HG03139 (cell line): ENCODE measurements at regions not wholly inside any gene's neighbourhood (a gene's known extent, or its start where the extent isn't known, plus 50 kb on each side); places are given as distances from the start of the nearest gene placed in this dataset.
A peak's percentile ranks its signal among the peaks of the same experiment; 100 is the strongest.

Experiments
- ATAC-seq: cut with Tn5 transposase; IDR thresholded peaks from one replicate; pipeline ENCODE4 v1.9.1; 2021; ENCODE audit not compliant: unreplicated experiment

GRCh38 chr7:119374436-119374835 is 898.5 kb upstream of the KCND2 start:
- no peak for ATAC-seq

DNA sequence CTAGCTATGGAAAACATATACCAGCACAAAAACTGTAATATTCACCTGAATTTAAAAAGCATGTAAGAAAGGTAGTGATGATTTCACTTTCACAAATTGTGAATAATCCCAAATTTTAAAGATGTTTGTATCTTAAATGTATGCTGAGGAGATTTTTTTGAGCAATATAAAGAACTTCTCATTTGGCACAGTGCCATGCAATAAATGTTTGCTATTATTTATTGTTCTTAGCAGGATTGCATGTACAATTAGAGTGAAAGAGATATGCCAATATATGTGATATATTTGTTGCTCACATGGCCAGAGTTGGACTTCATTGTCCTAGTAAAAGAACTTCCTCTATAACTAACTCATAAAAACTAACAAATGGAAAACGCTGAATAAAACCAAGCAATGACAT is 895.1 kb upstream of the KCND2 start:
- ATAC-seq = no peak

GRCh38 chr7:119382726-119383125 is 890.2 kb upstream of the KCND2 start:
- no peak for ATAC-seq

DNA sequence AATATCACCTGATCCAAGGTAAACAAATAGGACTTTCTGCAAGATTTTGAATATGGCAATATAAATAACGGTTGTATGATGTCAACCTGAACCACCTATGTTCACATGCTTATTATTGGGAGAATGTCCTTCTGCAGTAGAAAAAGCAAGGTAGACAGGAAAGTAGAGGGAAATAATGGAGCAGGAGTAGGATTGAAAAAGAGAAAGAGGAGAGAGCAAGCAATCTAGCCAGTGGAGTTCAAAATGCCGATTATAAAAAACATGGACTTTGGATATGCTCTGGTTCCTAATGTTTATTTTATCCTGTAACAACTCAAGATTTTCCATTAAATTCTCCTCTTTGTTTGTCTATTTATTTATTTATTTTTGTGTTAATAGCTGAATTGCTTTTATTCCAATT is 878.0 kb upstream of the KCND2 start:
- ATAC-seq = no peak

DNA sequence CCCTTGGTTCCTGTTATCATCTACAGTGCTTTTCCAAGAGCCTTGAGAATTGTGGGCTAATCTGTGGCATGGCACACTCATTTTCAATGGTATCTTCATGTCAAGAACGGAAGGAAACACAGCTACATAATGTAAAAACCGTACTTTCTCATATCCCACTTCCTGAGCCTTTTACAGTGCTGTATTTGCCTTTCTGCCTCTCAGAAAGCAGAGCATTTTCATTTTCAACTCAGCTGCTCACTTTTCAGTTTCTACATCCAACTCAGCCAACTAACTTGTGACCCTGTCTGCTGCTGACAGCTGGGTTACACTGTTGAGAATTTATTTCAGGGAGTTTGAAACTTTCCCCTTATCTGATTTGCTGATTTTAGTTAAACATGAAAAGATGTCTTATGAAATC is 875.8 kb upstream of the KCND2 start:
- ATAC-seq = peak; percentile 71

DNA sequence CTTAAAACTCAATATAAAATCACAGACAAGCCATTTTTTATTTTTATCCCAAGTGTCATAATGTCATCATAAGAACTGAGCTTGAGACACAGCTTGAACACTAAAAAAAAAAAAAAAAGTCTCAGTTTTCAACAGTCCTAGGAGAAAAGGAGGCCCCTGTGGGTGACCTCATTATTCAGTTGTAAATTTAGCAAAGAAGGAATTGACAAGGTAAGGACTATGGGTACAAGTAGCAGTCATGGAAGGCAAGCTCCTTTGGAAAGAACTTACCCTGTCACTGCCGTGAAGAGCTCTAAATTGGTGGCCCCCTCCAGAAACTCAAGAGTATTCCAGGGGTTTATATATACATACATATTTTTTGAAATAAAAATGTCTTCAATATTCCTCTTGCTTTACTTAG is 864.4 kb upstream of the KCND2 start:
- ATAC-seq = no peak

GRCh38 chr7:119413314-119413805 is 859.6 kb upstream of the KCND2 start:
- ATAC-seq = no peak

GRCh38 chr7:119415682-119416081 is 857.3 kb upstream of the KCND2 start:
- ATAC-seq = no peak

- no peak for ATAC-seq
These were observed 851.3 kb upstream of the KCND2 start for GRCh38 chr7:119421657-119422056.

DNA sequence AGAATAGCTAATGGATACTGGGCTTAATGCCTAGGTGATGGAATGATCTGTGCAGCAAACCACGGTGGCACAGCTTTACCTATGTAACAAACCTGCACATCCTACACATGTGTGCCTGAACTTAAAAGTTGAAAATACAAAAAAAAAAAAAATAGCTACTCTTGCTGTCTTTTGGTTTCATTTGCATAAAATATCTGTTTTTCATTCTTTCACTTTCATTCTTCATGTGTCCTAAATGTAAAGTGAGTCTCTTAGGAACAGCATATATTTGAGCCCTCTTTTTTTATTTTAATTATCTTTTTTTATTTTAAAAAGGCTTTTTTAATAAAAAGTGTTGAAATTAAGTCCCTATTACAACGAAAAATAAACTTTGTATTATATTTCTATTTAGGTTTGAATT is 836.1 kb upstream of the KCND2 start:
- no peak for ATAC-seq

- no peak for ATAC-seq
These were observed 834.7 kb upstream of the KCND2 start for GRCh38 chr7:119438315-119438714.

DNA sequence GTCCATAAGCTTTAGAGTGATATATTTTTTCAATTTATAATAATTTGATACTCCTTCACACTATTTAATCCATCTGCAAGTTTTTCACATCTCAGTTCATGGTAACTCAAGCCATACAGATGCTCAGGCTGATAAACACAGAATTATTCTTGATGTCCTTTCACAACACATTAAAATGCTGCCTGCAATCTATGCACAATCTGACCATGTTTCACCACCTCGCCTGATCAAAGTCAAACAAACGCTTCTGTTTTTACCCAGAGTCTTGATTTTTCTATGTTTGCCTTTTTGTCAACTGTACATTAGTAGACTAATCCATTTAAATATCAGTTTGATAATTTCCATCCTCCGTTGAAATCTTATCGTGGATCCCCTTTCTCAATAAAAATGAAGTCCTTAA is 833.8 kb upstream of the KCND2 start:
- ATAC-seq = no peak

DNA sequence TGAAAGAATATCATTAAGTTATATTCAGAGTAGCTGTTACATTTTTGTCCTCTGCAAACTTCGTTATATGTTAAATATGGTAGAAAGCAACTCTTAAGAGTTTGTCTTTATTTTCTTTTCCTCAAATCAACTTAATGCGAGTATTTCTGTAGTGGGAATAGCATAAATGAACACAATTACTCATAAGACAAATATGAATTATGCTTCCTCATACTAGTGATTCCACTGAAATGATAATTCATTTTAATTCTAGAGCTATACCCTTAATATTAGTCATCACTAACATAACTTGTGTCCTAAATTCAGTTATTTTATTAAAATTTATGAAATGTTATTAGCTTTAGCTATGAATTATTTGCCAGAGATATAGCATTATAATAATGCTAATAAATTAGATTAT is 820.6 kb upstream of the KCND2 start:
- ATAC-seq = no peak

DNA sequence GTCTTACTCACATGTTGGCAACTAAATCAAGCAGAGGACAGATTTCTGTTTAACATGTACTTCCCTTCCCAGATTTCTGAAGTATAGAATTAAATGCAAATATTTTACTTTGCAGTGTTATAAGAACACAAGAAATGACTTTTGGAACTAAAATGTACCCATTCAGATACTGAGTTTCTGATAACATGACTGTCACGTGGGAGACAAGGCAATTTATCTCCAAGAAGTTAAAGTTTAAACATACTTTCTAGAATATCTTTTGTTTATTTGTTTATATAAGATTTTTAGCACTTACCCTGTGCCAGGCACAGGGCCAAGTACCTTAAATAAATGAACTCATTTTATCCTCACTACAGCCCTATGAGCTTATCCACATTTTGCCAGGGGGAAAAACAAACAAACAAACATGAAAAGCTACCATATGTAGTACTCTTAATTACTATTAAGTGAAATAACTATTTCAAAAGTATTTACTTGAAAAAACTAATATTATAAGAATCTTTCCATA is 807.1 kb upstream of the KCND2 start:
- no peak for ATAC-seq

DNA sequence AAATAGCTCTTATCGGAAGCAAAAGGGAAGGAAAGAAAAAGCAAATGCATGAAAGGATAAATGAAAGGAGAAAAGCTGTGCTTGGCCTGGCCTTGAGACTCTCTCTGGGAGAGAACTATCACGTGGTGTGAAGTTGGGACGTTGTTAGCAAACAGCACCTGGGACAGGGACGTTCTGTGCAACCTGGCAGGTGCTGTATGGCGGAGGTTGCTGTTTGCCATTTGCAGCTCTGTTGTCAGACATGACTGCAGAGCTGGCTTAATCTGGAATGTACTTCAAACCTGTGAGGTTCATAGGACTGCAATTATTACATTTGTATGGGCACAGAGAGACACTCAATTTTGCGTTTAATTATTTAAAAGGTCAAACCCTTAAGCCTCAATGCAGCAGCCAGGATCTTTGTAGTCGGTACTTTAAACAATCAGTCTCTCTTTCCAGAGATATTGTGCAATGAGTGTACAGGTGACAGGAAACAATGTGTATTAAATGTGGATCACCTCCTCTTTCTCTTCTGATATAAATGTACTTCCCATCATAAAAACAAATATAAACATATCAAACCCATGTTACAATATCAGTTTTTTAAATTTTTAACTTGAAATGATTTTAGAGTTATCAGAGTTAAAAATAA is 800.5 kb upstream of the KCND2 start:
- no peak for ATAC-seq

DNA sequence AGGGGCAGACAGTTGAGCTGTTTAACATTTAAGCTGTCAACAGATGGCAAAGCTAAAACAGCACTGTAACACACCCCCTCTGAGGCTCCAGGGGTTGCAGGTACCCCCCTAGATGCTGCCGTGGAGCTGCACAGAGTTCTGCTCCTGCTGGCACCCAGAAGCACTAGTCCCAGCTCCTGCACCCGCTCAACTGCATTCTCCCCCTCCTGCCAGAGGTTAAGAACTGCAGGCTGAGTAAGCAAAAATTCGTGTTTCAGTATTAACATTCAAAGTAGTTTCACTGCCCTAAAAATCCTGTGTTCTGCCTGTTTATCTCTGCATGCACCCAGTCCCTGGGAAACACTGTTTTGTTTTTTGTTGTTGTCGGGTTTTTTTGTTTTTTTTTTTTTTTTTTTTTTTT is 790.8 kb upstream of the KCND2 start:
- peak; percentile 86 for ATAC-seq

GRCh38 chr7:119482671-119483070 is 790.3 kb upstream of the KCND2 start:
- ATAC-seq = no peak

GRCh38 chr7:119483364-119483763 is 789.6 kb upstream of the KCND2 start:
- no peak for ATAC-seq

- ATAC-seq = no peak
These were observed 758.6 kb upstream of the KCND2 start for GRCh38 chr7:119514326-119514725.

GRCh38 chr7:119515214-119515613 is 757.8 kb upstream of the KCND2 start:
- no peak for ATAC-seq

- ATAC-seq = no peak
These were observed 757.0 kb upstream of the KCND2 start for GRCh38 chr7:119515962-119516361.

GRCh38 chr7:119522263-119522662 is 750.7 kb upstream of the KCND2 start:
- no peak for ATAC-seq

DNA sequence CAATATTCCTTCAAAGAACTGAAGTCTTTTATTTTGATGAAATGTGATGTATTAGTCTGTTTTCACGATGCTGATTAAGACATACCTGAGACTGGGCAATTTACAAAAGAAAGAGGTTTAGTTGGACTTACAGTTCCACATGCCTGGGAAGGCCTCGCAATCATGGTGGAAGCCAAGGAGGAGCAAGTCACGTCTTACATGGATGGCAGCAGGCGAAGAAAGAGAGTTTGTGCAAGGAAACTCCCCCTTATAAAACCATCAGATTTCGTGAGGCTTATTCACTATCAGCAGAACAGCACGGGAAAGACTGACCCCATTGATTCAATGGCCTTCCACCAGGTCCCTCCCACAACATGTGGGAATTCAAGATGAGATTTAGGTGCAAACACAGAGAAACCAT is 750.3 kb upstream of the KCND2 start:
- ATAC-seq = no peak
